Uterus (tissue), 2 donors: ENCODE measurements at regions not wholly inside any gene's neighbourhood (a gene's known extent, or its start where the extent isn't known, plus 50 kb on each side); places are given as distances from the start of the nearest gene placed in this dataset.

Source experiments
- POLR2A ChIP-seq, 2 donors: fragments of 450-650 bp; IDR thresholded peaks; one replicate each; pipeline ENCODE4 v1.6.1; 2016; ENCODE audit warnings: antibody characterized with exemption in 2 of 2, mild to moderate bottlenecking in 1 of 2, moderate library complexity in 1 of 2
- TF ChIP-seq, protein P1 (sequence below), 4 experiments: fragments of 200-600 bp in 2 of 4; fragments of 450-650 bp in 2 of 4; sonication (generic) in 2 of 4; IDR thresholded peaks; one replicate each; pipeline ENCODE4 v1.5.1; 2016 to 2019; ENCODE audit warnings: antibody characterized with exemption in 4 of 4, mild to moderate bottlenecking in 2 of 4, moderate library complexity in 1 of 4

DNA sequence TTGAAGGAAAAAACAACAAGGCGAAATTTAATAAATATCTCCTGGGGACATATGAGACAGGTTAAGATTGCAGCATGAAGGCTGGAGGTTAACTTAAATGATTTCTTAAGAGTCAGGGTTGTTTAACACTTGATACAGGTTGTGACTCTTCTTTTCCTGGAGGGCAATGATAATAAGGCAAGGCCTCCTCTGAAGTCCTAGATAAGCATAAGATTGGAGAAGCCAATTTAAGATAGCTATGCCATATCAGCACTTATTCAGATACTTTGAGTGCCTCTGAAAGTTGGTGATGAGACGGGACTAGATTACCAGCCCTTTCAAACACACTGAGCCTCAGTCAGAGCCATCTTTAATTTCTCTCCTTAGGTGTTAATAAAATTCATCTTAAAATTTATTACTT, 350.8 kb downstream of the FBXO8 start:
- no peak for TF ChIP-seq POLR2A (IDR thresholded peaks at IDR 0.05)
- TF ChIP-seq, protein P1, sequence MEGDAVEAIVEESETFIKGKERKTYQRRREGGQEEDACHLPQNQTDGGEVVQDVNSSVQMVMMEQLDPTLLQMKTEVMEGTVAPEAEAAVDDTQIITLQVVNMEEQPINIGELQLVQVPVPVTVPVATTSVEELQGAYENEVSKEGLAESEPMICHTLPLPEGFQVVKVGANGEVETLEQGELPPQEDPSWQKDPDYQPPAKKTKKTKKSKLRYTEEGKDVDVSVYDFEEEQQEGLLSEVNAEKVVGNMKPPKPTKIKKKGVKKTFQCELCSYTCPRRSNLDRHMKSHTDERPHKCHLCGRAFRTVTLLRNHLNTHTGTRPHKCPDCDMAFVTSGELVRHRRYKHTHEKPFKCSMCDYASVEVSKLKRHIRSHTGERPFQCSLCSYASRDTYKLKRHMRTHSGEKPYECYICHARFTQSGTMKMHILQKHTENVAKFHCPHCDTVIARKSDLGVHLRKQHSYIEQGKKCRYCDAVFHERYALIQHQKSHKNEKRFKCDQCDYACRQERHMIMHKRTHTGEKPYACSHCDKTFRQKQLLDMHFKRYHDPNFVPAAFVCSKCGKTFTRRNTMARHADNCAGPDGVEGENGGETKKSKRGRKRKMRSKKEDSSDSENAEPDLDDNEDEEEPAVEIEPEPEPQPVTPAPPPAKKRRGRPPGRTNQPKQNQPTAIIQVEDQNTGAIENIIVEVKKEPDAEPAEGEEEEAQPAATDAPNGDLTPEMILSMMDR (IDR thresholded peaks at IDR 0.05) = no peak
